COLO668 (cell line): ENCODE measurements at regions not wholly inside any gene's neighbourhood (a gene's known extent, or its start where the extent isn't known, plus 50 kb on each side); places are given as distances from the start of the nearest gene placed in this dataset.

Experiments
- DNase-seq: peaks from one replicate; lab custom pipeline; 2025; ENCODE audit not compliant: unreplicated experiment; lab: John Stamatoyannopoulos, UW

- no peak for DNase-seq
Observed at GRCh38 chr1:87717157-87717670, 388.5 kb downstream of the LMO4 start.

DNA sequence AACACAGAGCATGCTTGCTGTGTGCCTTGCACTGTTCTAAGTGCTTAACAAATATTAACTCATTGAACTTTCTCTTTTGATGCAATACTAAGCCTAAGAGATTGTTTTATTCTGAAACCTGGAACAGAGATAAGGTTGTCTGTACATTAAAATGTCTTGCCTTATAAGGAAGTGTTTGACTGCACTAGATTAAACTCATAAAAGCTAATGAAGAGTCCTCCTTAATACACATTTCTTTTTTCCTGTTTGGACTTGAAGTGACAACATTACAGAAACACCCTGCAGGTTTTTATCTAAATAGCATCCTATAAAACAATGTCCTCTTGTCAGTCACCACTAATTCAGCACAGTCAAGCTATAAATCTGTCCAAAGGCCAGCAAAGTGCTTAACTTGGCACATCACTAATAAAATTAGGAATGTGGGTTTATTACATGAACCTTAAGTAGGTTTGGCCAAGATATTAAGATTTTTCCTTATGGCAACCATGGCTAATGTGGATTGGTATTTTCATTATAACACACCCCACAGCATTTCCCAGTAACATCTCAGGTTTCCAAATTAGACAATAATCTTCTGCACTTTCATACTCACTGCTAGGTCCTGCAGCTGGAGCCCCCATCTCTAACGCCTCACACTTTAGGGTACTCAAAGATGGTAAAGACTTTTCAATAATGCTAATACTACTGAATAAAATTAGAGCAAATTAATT lies 389.7 kb downstream of the LMO4 start:
- no peak for DNase-seq

- no peak for DNase-seq
Observed at GRCh38 chr1:87719658-87720057, 391.0 kb downstream of the LMO4 start.

DNA sequence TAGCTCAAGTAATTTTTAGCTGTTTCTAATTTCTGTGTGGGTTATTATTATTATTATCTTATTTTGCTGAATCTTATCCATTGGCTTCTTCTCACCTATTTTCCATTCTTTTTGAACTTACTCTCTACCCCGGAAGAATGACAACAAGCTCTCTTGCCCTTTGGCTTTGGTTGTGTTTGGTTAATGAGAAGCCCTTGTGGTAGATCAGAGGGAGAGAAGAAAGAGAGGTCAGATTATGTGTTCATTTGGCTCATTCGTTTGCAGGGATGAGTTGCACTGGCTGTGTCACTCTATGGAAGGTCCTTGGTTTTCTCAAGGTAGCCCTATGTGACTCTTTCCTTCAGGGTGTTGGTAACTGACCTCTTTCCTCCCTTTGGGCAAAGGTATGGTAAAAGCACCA lies 391.9 kb downstream of the LMO4 start:
- no peak for DNase-seq

DNA sequence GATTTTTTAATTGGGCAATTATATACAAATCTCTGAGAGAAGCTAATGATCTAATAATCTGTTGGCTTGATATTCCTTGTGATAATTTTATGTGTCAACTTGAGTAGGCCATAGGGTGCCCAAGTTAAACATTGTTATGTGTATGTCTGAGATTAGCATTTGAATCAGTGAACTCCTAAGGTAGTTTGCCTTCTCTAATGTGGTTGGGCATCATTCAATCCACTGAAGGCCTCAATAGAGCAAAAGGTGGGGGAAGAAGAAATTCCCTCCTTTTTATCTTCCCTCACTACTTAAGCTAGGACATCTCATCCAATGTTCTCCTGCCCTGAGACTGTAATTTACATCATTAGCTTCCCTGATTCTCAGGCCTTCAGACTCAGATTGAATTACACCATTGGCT lies 394.5 kb downstream of the LMO4 start:
- DNase-seq, result no peak

DNA sequence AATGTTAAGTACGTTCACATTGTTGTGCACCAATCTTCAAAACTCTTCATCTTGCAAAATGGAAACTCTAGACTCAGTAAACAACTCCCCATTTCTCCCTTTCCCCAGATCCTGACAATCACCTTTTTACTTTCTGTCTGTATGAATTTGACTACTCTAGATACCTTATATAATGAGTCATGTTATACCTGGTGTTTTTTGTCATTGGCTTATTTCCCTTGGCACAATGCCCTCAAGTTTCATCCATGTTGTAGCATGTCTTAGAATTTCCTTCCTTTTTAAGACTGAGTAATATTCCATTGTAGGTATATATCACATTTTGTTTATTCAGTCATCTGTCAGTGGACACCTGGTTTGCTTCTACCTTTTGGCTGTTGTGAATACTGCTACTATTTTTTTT lies 399.5 kb downstream of the LMO4 start:
- DNase-seq, result no peak

GRCh38 chr1:87730274-87731216 lies 401.9 kb downstream of the LMO4 start:
- DNase-seq, result no peak

GRCh38 chr1:87733386-87733785 lies 404.7 kb downstream of the LMO4 start:
- DNase-seq, result no peak

- no peak for DNase-seq
Observed at GRCh38 chr1:87735750-87736149, 407.1 kb downstream of the LMO4 start.

- DNase-seq, result no peak
Observed at GRCh38 chr1:87739141-87739540, 410.5 kb downstream of the LMO4 start.

GRCh38 chr1:87739704-87740103 lies 411.0 kb downstream of the LMO4 start:
- DNase-seq, result no peak

- DNase-seq, result no peak
Observed at GRCh38 chr1:87743256-87743655, 414.6 kb downstream of the LMO4 start.

- no peak for DNase-seq
Observed at GRCh38 chr1:87744056-87744455, 415.4 kb downstream of the LMO4 start.

DNA sequence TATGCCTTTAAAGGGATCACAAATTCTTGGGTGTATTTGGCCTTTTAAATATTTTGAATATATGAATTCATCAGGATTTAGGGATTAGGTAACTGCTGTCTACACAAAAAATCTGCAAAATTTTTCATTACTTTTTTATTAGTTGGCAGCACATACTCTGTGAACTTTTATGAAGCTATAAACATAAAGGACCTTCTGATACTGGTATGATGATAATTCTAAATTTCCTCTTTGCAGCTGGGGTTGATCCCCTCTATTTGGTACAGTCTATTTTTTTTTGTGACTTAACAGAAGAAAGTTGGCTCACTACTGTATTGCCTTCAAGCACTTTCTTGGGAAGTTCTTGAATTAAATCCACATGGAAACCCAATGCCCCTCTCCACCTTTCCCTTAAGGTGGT lies 416.1 kb downstream of the LMO4 start:
- no peak for DNase-seq

GRCh38 chr1:87753366-87753765 lies 424.7 kb downstream of the LMO4 start:
- DNase-seq, result no peak

GRCh38 chr1:87754139-87754538 lies 425.5 kb downstream of the LMO4 start:
- no peak for DNase-seq

DNA sequence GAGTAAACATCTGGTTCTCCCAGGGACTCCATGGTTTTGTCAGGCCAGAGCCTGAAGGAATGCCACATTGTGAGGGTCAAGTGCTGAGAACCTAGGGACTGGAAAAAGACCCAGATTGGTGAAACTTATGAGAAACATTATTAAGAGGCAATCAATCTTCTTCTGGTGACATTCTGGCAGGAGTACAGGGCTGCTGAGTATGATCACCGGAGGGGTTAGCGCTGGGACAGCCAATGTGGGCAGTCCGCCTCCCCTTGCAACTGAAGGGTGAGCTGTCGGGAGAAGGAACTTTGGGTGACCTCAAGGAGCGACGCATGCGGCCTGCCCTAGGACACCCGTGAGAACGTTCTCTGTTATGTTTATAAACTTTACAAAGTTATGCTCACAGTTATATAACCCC lies 429.0 kb downstream of the LMO4 start:
- no peak for DNase-seq

DNA sequence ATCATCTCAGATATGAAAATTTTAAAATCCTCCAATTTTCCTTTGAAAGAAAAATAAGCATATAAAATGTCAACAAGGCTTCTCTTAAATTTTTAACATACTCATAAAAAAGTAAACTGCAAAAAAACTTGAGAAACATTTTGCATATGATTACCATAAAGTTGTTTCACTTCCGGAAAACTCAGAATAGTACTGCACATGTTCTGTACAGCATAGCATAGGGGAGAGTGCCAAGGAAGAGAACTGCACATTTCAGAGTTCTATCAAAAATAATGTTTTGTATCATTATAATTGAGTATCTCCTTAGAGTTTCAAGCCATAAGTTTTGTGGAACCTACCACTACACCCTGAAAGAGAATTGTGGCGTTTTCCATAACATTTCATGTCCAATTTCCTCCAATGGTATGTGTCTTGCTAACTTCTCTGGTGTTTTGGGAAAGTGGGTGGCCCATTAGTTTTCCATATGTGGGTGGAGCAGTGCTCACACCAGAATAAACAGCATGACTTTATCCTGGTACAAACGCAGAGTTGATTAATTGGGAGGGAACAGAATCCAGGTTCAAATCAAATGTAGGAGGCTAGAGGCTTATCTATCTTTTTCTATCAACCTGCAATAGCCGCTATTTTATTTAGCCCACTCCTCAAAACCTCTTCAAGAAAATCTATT lies 430.9 kb downstream of the LMO4 start:
- no peak for DNase-seq

DNA sequence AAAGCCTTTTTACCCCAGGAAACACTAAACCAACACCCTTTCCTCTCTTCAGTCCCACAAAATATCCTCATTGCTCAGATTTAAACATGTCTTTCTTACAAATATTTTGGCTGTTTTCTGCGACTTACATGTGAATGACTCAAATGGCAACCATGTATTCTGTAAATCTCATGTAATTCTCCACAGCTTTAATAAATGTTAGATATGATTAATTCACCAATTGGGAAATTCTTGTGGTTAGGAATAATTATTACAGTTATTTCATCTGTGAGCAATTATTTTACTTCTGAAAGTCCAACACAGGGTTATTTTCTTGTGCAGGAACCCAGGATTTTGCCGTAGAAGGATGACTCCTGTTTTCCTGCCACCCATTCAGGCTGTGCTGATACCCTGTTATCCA lies 431.5 kb downstream of the LMO4 start:
- DNase-seq, result no peak

- DNase-seq, result no peak
Observed at GRCh38 chr1:87760654-87761053, 432.0 kb downstream of the LMO4 start.

GRCh38 chr1:87763483-87763882 lies 434.8 kb downstream of the LMO4 start:
- no peak for DNase-seq
